ENCODE measurements at regions not wholly inside any gene's neighbourhood (a gene's known extent, or its start where the extent isn't known, plus 50 kb on each side); places are given as distances from the start of the nearest gene placed in this dataset.

DNA sequence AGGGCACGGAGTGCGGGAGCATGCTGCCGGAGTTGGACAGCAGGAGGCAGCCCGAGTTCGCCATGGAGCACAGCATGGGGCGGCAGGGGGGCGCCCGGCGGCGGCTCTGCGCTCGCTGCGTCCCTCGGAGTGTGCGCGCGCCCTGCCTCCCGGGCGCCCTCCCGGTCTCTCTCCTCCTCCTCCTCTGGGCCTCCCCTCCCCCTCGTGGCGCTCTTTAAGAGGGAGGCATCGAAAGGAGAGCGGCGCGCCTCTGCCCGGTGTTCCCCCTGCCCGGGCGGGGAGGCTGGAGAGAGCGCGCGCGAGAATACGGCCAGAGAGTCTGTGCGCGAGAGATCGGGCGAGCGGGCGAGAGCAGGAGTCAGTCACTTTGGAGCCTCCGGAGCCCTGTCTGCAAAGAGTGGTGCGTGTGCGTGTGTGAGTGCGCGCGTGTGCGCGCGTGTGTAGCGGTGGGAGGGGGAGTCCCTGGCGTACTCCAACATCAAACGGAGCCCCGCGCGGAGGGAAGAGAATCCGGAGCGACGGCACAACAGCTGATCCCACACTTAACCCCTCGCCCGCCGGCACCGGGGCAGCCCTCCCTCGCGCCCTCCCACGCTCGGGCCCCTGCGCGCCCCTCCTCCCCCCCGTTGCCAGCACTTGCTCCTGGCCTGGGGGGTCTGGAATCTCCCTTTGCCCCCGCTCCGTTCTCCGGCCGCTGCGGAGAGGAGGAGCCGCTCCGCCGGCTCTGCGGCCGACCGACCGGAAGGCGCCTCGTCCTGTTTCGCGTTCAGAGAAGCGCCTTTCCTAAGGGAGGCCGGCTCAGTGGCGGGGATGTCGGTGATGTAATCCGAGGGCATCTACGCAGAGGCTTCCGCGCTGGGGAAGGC lies 108.9 kb downstream of the ENGASE start:
- no peak for DNase-seq

DNA sequence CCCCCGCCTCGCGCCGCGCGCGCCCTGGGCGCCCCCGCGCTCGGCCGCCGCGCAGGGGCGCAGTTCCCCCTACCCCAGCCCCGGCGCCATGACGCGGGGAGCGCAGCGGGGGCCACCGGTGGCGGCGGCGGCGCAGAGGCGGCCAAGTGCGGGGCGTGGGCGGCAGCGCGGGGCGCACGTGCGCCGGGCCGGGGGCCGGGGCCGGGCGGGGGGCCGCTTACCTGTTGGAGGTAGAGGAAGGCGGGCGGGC lies 108.3 kb downstream of the ENGASE start:
- DNase-seq: no peak

DNA sequence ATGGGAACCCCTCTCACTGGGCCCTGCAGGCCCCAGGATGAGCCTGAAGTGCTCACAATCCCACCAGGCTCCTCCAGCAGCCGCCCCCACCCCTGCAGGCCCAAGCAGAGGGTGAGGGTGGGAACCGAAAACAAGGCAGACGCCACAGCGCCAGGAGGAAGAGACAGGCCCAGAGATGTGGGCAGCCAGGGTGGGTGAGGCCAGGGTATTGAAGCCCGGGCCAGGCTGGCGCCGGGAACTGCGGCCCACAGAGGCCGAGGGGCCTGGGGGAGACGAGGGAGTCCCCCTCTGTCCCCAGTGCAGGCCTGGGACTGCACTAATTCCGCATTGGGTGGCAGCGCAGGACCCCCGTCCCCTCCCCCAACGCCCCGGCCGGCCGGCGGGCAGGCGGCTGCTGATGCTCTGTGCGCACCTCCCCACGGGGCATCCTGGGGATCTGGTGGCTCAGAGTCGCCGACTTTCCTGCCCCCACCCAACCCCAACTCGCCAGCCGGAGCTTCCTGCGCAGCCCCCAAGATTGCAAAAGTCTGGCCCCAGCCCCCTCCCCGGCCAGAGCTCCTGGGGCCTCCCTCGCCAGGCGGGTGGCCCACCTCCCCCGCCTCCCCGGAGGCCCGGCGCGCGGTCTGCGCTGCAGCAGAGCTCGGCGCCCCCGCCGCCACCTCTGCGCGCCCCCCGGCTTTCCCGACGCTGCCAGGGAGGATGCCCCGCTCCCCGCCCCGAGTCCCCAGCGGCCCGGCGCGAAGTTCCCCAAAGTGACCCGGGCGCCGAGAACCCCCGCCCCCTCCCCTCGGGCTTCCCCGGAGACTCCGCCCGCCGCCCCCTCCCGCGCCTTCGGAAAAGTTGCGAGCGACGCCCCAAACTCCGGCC lies 107.8 kb downstream of the ENGASE start:
- no peak for DNase-seq

DNA sequence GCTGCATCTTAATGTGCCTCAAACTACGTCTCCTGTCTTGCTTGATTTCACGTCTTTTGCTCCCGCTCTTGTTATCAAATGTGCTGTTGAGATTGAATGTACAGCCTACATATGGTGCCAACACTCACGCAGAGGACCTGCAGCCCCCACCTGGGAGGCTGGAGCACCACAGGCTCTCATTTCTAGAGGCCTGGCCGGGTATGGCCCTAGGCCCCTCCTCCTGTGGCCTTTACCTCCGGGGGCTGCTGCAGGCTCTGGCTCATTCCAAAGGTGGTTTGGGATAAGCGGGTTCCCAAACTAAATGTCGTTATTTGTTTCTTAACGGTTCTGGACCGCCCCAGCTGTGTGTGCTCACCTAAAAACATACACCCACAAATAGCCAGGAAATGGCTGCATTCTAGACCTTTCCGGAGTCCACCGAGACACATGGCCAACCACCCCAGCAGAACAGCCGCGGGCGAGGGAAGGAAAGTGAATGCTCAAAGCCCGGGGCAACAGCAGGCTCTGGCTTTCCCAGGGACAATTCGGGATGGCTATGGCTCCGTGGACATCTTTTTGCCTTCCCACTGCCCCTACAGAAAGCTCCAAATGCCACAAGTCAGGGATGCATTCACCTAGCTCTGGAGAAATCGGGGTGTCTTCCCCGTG lies 105.9 kb downstream of the ENGASE start:
- DNase-seq: no peak

DNA sequence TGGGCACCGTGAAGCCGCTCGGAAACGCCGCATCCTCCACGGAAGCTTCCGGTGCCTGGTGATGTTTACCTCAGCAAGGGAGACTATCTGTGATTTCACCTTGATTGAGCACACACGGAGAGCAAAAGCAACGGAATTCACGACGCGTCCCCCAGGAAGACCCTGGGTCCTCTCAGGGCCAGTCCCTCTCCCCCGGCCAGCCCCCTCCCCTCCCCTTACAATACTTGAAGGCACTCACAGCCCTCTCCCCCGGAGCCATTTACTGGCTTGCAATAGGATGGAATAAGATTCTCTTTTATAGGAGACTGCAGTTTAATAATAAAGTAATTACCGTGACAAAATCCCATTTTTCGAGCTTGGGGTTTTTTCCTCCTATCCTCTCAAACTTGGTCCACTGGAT lies 104.7 kb downstream of the ENGASE start:
- DNase-seq: no peak

DNA sequence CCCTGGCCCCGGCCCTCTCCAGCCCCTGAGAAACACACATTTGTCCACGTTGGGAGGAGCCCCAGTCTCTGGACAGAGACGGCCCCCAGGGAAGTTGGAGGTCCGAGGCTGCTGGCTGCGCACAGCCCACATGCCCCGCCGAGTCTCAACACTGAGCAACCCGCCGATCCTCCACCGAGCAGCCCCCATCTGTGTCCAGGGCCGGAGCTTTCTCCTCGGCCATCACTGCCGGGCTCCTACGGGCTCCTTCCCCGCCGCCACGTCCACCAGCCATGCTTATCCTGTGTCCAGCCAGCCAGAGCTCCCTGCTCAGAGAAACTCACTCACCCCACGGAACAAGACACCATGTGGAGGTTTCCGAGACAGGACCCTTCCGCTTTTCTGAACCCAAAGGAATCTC lies 103.3 kb downstream of the ENGASE start:
- no peak for DNase-seq

DNA sequence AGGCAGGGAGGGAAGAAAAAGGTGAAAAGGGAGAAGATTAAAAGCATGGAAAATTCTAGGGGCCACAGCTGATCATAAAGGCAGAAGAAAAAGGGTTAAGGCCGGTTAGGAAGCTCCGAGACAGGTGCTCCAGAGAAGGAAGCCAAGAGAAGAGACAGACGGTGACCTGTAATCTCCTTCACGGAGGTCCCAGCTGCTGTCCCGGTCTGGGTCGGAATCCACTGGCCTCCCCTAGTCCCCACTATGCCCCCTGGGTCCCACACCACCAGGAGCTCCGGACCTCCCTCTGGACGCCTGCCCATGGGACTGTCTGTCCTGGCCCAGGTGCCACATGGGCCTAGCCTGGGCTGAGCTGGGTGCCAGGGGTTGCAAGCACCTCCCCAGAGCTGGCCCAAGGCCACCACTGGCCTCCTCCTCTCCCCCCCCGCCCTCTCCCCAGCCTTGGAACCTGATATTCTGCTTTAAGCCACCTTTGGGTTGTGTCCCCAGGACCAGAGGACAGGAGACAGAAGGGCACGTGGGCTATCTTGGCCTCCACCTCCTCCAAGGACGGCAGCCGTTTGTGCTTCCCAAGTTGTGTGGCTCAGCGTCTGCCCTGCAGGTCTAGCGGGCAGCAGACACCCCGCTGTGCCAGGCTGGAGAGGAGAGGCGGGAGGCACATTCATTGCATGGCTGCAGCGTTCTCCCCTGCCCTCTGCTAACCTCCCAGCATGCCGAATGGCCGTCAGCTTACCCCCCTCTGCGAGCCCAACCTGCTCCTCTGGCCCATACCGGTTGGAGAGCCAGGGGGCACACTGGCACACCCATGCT lies 102.4 kb downstream of the ENGASE start:
- DNase-seq: no peak

DNA sequence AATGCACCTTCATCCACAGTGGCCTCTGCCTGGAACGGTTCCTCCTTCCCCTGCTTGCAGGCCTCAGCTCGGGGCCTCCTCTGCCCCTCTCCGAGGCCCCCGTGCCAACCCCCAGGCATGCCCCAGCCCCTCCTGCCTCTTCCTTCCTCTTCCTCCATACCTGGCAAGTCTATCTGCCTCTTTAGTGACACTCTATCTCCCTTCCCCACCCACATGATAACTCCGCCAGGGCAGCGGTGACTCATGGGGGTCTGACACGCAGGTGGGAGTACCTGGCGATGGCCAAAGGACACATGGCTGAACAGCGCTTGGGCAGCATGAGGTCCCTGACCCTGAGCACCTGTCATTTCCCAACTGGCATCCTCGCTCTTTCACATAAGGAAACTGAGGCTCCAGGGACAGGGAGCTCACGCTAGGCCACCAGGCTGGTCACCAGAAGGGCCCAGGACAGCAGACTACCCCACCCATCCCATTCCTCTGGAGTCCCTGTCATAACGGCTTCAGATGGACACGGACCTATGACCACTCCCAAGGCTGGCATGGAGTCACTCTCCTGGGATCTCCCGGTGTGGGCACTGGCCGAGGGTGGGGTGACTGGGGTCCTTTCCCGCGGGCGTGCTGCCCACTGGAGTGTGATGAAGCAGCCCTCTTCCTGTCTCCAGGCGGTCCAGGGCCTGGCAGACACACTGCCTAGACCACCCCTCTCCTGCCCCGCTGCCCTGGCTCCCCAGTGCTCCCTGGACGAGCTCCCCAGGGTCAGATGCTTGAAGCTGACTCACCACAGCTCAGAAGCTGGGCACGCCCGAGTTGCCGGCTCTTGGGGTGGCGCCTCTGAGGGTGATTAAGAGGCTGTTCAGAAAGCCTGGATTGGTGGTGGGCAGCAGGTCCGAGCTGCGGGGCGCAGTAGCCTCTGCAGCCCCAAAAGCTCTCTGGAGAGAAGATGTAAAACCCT lies 100.6 kb downstream of the ENGASE start:
- DNase-seq: no peak

DNA sequence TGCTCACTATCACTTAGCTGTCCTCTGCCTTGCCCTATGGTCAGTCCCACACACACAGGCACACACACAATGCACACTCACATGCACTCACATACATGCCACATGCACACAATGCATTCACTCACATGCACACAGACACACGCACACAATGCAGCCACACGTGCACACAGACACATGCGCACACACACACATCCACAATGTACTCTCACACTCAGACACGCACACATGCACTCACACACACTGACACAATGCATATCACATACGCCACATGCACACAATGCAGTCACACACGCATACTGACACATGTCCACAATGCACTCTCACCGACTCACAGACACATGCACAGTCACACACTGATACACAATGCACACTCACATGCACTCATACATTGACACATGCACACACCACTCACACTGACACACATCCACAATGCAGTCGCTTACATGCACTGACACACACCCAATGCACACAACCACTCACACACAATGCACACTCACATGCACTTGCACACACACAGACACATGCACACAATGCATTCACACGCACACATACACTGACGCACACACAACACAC lies 99.7 kb downstream of the ENGASE start:
- DNase-seq: no peak

DNA sequence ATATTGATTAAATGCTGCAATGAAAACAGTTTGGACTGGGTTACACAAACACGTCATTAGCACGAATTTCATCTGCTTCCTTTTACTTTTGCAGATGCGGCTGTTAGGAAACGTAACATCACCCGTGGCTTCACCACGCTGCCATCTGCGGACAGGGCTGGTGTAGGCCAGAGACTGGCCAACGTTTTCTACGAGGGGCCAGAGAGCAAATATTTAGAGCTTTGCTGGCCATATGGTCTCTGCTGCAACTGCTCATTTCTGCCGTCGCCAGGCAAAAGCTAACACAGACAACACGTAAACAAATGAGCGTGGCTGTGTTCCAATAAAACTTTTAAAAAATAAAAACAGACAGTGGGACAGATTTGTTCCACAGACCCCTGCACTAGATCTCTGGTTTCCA lies 96.6 kb downstream of the ENGASE start:
- DNase-seq: no peak

DNA sequence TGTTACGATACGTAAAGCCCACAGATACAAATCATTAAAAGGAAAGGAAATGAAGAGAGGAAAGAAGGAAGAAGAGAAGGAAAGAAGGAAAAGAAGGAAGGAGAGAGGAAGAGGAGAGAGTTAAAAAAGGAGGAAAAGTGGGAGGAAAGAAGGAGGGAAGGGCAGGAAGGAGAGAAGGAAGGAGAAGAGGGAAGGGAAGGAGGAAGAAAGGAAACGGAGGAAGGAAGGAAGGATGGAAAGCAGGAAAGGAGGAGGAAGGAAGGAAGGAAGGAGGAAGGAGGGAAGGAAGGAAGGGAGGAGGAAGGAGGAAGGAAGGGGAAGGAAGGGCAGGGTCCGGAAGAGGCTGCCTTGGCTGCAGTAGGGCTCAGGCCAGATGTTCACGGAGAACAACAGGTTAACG lies 95.2 kb downstream of the ENGASE start:
- no peak for DNase-seq

DNA sequence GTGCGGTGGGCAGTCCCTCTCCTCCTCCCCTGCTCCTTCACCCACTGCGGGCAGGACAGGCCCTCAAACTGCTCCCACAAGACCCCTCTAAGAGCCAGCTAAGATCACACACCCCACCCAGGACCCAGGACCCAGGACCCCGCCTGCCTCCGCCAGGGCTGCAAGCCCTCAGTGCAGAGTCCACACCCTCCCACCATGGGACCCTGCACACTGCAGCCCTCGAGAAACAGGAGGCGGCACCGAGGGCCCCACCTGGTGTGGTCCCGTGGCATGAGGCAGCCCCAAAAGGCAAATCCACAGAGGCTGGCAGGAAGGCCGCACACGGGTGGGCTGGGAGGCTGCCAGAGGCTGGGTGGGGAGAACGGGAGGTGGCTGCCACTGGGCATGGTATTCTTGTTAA lies 94.7 kb downstream of the ENGASE start:
- DNase-seq: no peak

DNA sequence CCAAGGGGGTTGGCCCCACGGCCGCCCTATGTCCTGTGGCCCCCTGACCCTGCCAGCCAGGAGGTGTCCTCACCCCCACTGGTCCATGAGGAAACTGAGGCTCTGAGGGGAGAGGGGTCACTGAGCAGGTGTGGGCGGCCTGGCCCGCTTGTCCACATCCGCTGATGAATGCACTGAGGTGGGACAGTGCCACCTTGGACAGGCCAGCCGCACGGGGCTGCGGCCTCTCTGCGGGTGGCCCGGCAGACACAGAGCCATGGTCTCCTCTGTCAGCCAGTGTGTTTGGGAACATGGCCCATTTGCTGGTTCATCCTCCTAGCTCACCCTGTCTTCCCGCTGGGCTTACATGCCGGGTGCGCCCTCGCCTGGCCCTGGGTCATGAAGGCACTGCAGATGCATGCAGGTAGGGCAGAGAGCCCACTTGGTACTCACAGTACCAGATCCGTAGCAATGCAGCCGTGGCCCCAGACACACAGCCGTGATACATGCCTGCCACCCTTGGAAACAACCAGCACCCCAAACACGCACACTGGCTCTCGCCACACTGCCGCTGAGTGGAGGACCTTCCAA lies 93.9 kb downstream of the ENGASE start:
- no peak for DNase-seq

DNA sequence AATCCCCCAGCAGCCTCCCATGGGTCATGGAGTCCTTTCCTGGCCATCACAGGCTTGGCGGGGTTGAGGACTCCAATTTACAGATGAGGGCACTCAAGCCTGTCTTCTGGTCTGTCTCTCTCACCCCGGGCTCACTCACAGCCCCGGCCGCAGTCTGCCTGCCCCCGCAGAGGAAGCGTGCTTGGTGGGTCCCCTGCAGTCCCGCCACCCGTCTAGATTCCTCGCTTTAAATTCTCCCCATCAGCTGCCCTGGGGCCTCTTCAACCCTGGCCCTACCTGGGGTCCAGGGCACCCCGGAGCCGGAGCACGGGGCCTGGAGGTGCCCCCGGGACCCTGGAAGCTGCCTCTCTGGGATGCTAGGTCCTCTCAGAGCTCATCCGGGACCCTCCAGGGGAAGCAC lies 92.9 kb downstream of the ENGASE start:
- DNase-seq: no peak

DNA sequence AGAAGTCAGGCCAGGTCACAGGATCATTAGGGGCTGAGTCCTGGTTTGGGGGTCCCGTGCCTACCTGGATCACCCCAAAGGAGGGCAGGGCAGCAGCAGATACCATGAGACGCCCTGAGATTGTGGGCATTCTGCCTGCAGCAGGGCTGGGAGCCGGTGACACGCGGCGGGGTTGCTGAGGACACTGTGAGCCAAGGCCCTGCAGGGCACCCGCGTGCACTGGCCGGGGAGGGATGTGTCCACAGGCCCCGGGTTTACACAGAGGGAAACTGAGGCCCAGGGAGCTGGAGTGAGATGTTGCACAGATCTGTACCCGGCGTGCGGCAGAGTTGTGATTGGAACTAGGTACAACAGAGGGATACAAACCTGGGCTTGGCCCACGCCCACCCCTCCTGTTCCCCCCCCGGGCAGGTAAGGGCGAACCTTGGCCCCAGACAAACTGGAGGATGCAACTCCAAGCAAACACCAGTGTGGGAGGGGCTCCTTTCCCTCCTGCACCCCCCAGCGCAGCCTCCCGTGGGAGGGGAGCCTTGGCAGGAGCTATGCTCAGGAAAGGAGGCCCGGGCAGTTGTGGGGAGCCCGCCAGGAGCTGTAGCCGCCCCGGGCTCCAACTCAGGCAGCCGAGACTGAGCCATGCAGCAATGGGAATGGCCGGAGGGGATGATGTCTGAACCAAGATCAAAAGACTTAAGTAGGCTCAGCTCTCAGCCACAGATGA lies 91.3 kb downstream of the ENGASE start:
- no peak for DNase-seq

DNA sequence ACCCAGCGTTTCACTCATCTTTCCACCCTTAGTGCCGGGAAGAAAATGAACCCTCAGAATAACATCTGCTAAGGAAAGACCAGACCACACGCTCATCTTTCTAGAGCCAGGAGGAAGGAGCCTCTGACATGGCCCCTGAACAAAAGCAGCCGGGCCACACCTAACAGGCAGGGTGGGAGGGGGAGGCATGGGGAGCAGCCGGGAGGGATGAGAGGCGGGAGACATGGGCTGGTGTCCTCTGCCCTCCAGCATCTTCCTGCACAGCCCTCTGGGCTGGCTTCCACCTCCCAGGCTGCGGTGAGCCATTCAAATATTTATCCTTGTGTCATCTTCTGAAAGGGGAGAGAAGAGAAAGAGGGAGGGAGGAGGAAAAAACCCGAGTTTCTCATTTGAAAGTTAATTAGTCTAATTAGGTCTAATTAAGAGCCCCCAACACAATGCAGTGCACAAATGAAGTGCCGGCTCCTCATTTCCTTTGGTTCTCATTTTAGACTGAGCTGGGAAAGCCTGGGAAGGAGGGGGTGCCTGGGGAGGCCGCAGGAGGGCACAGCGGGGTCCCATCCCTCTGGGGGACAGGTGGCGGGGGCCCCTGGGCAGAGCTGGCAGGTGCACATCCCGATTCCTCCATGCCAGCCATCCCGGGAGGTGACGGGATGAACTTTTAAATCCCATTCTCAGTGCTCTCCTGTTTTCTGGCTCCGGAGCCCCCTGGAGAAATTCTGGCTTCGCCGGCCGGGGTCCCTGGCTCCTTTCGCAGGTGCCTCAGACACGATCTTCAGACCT lies 90.5 kb downstream of the ENGASE start:
- no peak for DNase-seq

DNA sequence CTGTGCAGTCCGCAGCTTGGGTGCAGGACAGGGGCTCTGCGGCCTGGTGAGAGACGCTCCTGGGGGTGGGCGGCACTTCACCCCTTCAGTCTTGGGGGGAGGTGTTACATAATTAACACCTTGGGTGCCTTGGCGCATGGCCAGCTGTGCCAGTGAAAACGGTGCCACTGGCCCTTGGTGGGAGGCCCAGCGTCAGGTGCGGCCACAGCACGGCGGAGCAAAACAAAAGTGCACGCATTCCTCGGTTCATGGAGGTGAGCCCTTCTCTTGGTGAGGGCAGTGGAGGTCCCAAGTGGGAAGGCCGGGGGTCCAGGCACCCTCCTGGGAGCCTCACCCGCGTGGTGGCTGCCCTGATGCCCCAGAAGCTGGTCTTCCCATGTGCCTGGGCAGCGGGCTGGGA lies 89.8 kb downstream of the ENGASE start:
- DNase-seq: no peak

DNA sequence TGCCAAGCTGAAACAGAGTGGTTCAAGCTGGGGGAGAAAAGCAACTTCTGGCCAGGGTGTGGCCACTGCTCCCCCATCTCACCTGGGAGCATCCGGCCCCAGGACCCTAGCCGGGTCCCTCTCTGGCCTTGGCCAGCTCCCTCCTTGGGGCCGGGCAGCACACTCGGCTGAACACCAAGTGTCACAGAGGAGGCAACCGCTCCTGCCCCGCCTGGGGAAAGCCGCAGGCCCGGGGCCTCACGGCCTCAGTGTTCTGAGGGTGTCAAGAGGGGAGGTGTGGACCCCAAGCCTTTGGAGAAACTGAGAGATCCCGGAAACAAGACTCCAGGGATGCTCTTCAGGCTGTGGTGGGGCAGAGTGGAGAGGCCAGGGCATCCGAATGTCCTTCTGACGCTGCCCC lies 88.4 kb downstream of the ENGASE start:
- DNase-seq: no peak
